ENCODE measurements at regions not wholly inside any gene's neighbourhood (a gene's known extent, or its start where the extent isn't known, plus 50 kb on each side); places are given as distances from the start of the nearest gene placed in this dataset.

GRCh38 chr12:24679126-24679525 lies 269.8 kb downstream of the BCAT1 start (continued):
- no peak for TF ChIP-seq CREB1 (IDR thresholded peaks at IDR 0.05)
- TF ChIP-seq CREB1 (CRISPR knock-in tag; IDR thresholded peaks at IDR 0.05): no peak
- no peak for TF ChIP-seq NR2C2 (CRISPR knock-in tag; IDR thresholded peaks at IDR 0.05)
- TF ChIP-seq NR2C2 (tag; IDR thresholded peaks at IDR 0.05): peak; percentile 38; the same call in 1 of the 2 replicates
- no peak for TF ChIP-seq DACH1 (IDR thresholded peaks at IDR 0.05; ENCODE audit: partially characterized antibody)
- TF ChIP-seq IRF9 (tag; IDR thresholded peaks at IDR 0.05): peak; percentile 72
- no peak for TF ChIP-seq E2F6 (IDR thresholded peaks at IDR 0.05; ENCODE audit: borderline replicate concordance in 1 of 2, extremely low read depth in 1 of 2, insufficient read depth in 1 of 2, insufficient read length in 1 of 2, low read depth in 1 of 2, low read length in 1 of 2, poor library complexity in 1 of 2, severe bottlenecking in 1 of 2)
- no peak for TF ChIP-seq IFI16 (CRISPR knock-in tag; IDR thresholded peaks at IDR 0.05)
- TF ChIP-seq CEBPG (CRISPR knock-in tag; IDR thresholded peaks at IDR 0.05): no peak
- TF ChIP-seq CEBPG (tag; conservative IDR thresholded peaks at IDR 0.05 in 1 of 2, IDR thresholded peaks at IDR 0.05 in 1 of 2): peak; percentile 82 to 95
- no peak for TF ChIP-seq ARID2 (IDR thresholded peaks at IDR 0.05)
- TF ChIP-seq BCL6 (CRISPR knock-in tag; IDR thresholded peaks at IDR 0.05): no peak
- TF ChIP-seq ZNF586 (CRISPR knock-in tag; conservative IDR thresholded peaks at IDR 0.05): no peak
- no peak for TF ChIP-seq FOXK1 (CRISPR knock-in tag; IDR thresholded peaks at IDR 0.05; ENCODE audit: borderline replicate concordance)
- no peak for TF ChIP-seq TARDBP (IDR thresholded peaks at IDR 0.05)
- no peak for TF ChIP-seq ZNF77 (CRISPR knock-in tag; IDR thresholded peaks at IDR 0.05)
- TF ChIP-seq ARID4B (CRISPR knock-in tag; IDR thresholded peaks at IDR 0.05): no peak
- TF ChIP-seq HDAC3 (IDR thresholded peaks at IDR 0.05; ENCODE audit: borderline replicate concordance, partially characterized antibody): no peak
- TF ChIP-seq CCAR2 (IDR thresholded peaks at IDR 0.05; ENCODE audit: low read depth, low read length): no peak
- no peak for TF ChIP-seq CBFB (CRISPR knock-in tag; IDR thresholded peaks at IDR 0.05)
